ENCODE measurements at regions not wholly inside any gene's neighbourhood (a gene's known extent, or its start where the extent isn't known, plus 50 kb on each side); places are given as distances from the start of the nearest gene placed in this dataset.
"Not testable (repeated sequence)": the region's sequence is repeated elsewhere in the genome, so short reads cannot be mapped to it uniquely, and the experiment has no call there.

DNA sequence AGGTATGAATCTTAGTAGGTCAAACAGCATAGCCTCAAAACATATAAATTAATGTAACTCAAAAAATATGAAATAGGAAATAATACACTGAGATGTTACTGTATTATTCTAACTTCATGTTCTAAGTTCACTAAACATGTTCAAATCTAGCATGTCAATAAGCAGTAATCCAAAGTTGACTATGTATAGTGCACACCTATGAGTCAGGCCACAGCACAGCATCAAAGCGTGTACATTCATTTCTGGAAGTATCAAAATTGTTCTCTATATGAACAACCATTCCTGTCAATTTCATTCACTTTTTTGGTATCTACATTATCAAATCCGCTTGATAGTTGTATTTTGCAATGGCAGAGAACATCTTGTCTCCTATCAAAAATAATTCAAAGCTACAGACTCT lies 418.9 kb upstream of the POM121L12 start:
- DNase-seq (ENCODE audit: insufficient read length, low spot score), result no peak
- FAIRE-seq, result no peak

DNA sequence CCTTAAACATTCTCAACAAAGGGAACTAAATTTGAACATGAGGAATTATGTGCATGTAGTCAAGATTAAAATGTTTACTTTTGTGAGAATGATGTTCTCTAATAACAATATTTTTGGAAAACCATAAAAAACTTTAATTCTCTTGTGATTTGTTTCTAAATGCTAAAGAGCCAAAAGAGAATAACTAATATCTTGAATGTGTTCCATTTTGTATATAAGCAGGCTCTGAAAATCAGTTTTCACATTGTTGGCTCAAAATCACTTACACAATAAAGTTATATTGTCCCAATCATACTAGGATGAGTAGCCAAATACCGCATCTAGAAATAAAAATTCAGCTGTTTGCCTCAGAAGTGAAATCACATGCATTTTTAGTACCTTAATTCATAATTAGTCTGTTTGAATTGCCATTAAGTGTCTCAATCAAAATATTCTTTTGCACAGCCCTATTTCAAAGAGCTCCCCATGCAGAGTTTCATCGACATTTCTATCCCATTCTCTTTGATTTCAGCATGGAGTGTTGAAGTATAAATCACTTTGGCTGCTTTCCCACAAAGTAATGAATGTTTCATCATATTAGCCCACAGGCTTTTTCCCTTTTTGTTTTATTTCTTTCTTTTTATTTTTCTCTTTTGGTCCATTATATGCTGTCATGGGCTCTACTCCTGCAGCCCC lies 420.3 kb upstream of the POM121L12 start:
- DNase-seq (ENCODE audit: insufficient read length, low spot score) (no peak), FAIRE-seq (no peak)

DNA sequence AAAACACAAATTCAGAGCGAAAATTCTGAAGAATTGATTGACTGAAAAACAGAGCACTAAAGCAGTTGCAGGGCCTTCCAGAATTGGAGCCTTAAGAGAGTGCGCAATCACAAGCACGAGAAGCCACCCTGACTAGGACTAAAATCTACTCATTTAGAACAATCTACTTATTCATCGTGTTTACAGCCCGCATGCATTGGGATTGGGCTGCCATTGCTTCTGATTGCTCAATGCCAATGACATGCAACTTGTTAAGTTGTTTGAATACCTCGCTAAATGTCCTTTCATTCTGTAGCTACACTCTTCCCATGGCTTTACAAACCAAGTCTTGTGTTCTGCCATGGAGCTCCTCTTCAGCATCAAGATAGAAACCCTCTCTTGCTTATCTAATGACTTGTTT lies 425.9 kb upstream of the POM121L12 start:
- FAIRE-seq (no peak), DNase-seq (ENCODE audit: insufficient read length, low spot score) (no peak)

DNA sequence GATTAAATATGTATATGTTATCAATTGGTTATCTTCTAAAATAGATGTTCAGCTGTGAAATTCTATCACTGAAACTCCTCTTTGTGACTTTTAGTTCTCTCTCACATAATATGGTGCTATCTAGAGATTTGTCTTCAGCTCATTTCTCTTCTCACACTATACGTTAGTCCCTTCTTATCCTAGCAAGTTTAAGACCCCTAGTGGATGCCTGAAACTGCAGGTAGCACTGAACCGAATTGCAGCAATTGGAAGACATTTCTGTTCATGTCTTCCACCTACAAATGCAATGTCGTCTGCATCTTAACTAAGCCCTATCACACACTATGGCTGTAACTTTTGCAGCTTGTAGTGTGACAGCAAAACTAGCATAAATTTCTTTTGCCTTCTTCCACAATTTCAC lies 442.7 kb upstream of the POM121L12 start:
- no peak for FAIRE-seq
- no peak for DNase-seq (ENCODE audit: insufficient read length, low spot score)

DNA sequence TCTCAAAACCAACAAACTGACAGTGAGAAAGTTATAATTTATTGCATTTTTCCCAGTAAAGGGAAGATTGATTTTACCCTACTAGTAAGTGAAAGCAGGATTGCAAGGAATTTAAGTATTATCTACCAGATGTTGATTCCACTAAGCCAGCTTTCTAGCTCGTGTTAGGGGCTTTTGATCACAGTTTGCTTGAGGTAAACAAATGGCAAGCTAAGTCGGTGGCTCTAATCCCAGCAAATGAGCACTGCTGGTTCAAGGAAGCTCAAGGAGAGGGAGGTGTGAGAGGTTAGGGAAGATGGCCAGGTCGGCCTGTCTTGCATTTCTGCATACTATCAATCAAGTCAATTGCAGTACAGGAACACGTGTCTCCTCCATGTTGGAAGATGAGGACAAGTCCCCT lies 448.7 kb upstream of the POM121L12 start:
- DNase-seq (ENCODE audit: insufficient read length, low spot score) (no peak), FAIRE-seq (no peak)

DNA sequence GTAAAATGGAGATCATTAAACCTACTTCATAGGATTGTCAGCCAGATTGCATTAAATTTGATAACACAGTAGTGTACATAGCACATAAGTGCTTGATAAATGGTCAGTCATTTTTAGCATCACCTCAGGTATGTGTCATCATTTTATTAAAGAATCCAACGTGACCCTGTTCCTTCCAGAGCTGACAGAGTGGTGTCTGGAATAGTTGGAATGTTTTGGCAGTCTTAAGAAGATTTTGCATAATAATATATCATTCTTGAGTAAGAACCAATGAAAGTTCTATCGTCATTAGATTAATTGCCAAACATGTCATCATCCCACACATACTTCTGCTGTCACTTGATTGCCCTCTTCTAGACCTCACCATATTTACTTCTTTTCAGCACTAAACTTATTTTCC lies 451.4 kb upstream of the POM121L12 start:
- no peak for DNase-seq (ENCODE audit: insufficient read length, low spot score)
- FAIRE-seq, result no peak

DNA sequence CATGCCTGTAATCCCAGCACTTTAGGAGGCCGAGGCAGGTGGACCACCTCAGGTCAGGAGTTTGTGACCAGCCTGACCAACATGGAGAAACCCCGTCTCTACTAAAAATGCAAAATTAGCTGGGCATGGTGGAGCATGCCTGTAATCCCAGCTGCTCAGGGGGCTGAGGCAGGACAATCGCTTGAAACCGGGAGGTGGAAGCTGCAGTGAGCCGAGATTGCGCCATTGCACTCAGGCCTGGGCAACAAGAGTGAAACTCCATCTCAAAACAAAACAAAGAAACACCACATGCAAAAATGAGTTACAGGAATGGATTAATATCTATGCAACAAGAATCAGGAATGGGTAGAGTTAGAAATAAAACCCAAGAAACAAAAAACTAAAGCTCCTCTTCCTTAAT lies 462.3 kb upstream of the POM121L12 start:
- not testable (repeated sequence) for FAIRE-seq; DNase-seq (ENCODE audit: insufficient read length, low spot score)

DNA sequence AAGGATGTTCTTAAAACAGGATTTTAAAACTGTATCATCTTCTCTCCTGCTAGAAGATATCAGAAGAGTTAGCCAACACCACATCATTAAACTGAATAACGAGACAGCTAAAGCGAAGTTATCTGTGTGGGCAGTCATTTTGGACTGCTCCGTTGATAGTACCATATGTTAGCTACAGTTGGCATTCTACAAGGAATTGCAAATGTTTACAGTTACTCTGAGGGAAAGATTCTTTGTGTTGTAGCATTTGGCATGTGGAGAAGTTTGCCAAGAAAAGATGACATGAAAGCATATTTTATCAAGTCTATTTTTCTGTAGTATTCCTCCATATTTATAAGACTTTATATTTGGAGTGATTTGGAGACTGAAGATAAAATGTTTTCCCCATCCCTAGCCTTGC lies 464.4 kb upstream of the POM121L12 start:
- DNase-seq (ENCODE audit: insufficient read length, low spot score) (no peak), FAIRE-seq (no peak)

DNA sequence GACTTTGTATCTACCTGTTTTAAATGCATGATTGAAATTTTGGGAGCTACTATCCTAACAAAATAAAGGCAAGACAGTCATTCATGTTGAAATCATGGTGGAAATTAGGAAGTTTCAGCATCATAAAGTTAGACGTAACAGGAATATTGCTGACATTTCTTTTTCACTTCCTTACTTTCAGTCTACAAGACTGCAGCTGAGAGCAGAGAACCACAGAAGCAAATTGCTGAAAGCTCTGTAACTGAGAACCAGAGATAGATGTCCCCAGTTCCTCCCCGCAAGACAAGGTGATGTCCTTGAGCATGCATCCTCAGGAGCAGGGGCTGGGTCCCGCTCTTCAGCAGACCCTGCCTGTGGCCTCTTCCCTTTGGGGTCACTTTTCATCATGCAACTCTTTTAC lies 466.3 kb upstream of the POM121L12 start:
- FAIRE-seq (no peak), DNase-seq (ENCODE audit: insufficient read length, low spot score) (no peak)

DNA sequence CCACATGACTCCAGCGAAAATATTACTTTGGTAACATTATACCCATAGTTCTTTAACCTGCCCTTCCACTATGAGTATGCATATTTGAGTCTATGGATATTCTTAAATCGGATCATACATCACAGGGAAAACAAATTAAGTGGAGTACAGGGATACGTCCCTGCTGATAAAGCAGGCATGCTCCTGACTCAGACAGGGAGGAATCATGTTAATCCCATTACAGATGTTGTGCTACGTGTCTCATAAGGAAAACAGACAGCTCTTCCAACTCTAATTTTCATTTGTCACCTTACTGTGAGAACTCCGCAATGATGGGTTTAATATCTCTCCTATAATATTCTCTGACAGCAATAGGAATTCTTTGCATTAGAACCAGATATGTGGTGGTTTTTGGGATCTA lies 469.5 kb upstream of the POM121L12 start:
- no peak for DNase-seq (ENCODE audit: insufficient read length, low spot score)
- no peak for FAIRE-seq

DNA sequence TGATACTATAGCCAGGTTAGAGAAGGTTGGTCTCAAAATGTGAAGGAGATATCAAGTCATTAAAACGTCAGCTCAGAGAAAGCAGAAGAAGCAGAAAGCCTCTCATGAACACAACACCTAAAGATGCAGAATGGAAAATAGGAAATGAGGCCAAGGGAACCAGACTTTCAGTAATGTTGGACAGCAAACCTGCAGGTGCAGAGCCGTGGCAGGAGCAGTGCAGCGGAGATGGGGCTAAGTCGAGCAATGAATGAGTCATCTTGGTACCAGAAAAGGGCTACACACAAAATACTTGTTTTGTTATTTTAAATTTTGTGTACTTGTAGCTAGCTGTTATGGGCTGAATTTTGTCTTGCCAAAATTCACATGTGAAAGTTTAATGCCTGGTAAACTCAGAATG lies 479.6 kb upstream of the POM121L12 start:
- FAIRE-seq (no peak), DNase-seq (ENCODE audit: insufficient read length, low spot score) (no peak)

DNA sequence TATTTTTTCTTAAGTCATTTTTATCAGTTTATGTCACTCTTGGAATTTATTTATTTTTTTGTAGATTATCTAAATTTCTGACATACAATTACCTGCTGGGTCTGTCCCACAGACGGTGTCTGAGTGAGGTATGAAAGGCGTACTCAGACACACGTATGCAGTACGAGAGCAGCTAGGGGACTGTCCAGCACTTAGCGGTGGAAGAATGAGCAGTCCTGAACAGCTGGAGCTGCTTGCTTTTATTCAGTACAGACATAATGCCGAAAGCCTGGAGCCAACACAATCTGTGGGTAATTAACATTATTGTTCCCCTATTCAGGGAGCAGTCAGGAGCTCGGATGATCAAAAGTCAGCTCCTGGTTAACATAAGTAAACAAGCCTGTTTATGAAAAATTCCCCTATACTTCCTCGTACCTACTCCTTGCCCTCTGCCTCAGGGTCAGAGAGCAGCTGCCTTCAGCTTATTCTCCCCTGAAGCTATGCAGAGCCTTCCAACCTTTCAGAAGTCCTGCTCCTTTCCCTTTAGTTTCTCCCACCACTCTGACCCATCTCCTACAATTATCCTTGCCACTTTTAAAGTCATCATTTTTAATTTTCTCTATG lies 488.0 kb upstream of the POM121L12 start:
- FAIRE-seq, result no peak

DNA sequence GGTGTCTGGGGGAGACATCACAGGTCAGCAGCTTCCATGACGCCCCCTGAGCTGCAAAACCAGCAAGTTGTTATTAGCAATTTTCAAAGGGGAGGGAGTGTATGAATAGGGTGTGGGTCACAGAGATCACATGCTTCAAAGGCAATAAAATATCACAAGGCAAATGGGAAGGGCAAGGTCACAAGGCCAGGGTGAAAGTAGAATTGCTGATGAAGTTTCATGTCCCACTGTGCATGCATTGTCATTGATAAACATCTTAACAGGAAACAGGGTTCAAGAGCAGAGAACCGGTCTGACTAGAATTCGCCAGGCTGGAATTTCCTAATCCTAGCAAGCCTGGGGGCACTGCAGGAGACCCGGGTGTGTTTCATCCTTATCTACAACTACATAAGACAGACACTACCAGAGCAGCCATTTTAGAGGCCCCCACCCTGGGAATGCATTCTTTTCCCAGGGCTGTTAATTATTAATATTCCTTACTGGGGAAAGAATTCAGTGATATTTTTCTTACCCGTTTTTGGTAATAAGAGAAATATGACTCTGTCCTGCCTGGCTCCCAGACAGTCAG lies 494.2 kb upstream of the POM121L12 start:
- not testable (repeated sequence) for DNase-seq (ENCODE audit: insufficient read length, low spot score); FAIRE-seq

More for the DNA sequence above, 488.0 kb upstream of the POM121L12 start:
- DNase-seq (ENCODE audit: insufficient read length, low spot score), result no peak

DNA sequence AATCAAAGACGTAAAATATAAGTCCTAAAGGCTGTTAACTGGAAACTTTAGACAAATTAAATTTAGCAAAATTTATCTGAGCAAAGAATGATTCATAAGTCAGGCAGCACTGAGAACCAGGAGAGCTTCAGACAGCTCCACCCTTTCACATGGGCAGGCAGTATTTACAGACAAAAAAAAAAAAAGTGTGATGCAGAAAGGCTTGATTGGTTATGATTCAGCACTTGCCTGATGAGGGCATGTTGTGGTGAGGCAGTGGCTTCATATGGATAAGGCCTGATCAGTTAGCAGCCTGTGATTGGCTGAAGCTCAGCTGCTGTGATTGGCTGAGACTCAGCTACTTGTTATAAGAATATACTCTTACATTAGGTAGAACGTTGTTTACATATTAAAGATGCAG lies 495.4 kb upstream of the POM121L12 start:
- DNase-seq (ENCODE audit: insufficient read length, low spot score) (no peak), FAIRE-seq (no peak)

DNA sequence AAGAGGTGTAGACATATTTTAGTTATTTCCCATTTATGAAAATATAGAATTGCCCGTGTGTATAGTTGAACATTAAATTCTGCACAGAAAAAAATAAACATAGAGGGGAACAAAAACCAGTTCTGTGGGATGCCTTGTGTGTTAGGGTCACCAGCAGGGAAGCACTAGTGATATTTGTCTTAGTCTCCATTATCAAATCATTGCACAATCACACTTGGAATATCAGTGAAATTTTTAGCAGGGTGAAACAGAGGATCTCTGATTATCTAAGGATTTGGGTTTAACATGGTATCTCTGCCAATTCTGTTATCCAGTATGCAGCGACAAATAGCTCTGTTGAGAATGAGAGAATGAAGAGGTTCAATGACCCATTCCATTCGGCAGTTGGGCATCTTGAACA lies 496.0 kb upstream of the POM121L12 start:
- FAIRE-seq, result no peak

DNA sequence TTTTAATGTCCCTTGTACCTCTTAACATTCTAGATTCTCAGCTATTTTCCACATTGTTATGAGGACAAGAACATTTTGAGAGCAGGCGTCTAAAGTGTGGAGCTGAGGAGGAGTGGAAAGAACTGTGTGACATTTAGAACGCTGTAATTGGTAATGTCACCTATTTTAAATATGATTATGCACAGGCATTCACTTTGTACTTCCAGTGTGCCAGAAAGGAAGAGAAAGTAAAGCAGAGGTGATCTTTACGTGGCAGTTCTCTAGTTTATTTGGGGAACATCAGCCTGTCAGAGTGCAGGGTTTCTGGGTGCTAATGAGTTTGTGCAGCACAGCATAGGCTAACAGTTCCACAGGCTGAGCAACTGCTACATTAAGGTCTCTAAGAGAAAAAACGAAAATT lies 498.4 kb upstream of the POM121L12 start:
- DNase-seq (ENCODE audit: insufficient read length, low spot score) (no peak), FAIRE-seq (no peak)

More for the DNA sequence above, 496.0 kb upstream of the POM121L12 start:
- DNase-seq (ENCODE audit: insufficient read length, low spot score), result no peak

DNA sequence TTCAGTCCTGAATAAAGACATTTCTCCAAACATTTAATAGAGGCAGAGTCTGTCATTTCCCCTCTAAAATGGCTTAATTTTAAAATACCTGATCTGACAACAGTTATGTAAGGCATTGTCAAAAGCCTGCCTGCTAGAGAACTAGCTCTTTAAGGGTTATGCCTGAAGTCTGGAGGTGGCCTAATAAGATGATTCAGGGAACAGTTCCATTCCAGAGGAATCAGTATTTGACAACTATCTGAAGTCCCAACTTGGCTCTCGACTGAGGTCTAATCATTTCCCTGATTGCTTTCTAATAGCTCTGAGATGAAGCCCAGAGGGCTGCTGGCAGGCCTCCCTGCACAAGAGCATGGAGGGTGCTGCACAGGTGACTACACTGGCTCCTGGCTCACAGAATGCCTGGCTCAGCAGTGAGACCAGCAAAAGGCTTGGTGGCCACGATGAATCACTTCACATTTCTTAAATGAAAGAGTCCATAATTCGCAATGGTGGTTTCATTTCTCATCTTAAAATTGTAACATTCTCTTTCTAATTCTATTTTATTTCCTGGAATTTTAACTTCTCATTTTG lies 509.6 kb upstream of the POM121L12 start:
- FAIRE-seq, result no peak
- DNase-seq (ENCODE audit: insufficient read length, low spot score), result no peak

DNA sequence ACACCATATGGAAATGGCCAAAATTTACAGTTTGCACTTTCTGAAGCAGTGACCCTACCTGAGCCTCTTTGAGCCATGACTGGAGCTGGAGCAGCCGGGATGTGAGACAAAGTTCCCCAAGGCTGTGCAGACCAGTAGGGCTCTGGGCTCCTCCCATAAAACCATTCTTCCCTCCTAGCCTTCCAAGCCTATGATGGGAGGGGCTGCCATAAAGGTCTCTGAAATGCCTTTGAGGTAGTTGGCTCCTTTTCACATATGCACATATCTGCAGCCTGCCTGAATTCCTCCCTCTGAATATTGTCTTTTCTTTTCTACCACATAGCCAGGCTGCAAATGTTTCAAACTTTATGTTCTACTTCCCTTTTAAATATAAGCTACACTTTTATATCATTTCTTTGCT lies 516.6 kb upstream of the POM121L12 start:
- FAIRE-seq, result no peak

DNA sequence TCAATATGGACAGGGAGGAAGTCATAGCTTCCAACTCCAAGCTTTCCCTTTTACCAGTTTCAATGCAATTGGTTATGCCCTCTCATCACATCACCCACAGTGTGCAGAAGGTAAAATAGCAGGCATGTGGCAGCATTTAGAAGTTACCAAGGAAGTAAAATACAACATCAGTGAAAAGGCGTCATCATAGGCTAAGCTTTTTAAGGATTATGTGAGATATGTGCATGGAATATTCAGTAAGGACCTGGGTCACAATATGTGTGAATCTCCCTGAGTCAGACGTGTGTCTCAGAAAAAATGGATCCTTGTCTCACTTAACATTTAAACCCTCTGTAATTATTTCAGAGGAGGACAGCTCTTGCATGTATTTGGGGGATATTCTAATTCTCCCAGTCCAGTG lies 522.8 kb upstream of the POM121L12 start:
- FAIRE-seq, result no peak

More for the DNA sequence above, 516.6 kb upstream of the POM121L12 start:
- DNase-seq (ENCODE audit: insufficient read length, low spot score), result no peak

DNA sequence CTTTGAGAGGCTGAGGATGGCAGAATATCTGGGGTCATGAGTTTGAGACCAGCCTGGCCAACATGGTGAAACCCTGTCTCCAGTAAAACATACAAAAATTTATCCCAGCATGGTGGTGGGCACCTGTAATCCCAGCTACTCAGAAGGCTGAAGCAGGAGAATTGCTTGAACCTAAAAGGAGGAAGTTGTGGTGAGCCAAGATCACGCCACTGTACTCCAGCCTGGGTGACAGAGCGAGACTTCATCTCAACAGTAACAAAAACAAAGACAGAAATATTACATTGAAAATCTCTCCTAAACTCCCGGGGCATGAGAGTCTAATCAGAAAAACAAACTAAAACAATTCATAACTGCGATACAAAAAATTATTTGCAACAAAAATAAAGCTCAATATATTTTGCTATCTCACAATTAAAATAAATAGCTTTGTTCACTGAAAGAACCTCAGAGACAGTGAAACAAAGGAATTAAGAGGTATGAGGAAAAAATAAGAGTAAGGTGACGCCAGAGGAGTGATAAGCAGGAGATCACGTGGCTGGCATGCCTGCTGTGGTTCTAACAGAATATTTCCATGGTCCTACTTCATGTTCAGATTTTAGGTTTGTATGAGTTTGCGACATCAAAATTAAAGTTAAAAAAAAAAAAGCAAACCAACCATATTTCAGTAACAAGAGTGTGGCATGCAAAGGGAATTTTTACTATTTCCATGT lies 527.7 kb upstream of the POM121L12 start:
- no peak for FAIRE-seq
- DNase-seq (ENCODE audit: insufficient read length, low spot score), result no peak

More for the DNA sequence above, 522.8 kb upstream of the POM121L12 start:
- DNase-seq (ENCODE audit: insufficient read length, low spot score), result no peak

DNA sequence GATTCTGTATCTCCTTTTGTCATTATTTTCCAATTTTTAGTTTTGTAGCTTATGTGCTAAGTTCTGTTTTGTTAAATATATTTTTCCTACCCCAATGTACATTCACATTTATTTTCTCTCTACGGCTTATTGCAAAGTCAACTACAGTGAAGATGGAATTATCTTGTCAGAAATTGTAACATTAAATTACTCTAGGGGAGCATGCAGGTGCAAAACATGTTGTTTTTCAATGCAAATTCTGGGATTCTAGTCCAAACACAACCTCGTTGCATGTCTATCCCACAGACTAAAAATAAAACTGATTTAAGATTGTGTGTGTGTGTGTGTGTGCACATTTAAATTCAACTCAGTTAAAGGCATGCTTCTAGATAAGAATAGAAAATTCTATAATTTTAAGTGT lies 529.1 kb upstream of the POM121L12 start:
- FAIRE-seq (no peak), DNase-seq (ENCODE audit: insufficient read length, low spot score) (no peak)
